ENCODE measurements at regions not wholly inside any gene's neighbourhood (a gene's known extent, or its start where the extent isn't known, plus 50 kb on each side); places are given as distances from the start of the nearest gene placed in this dataset.

- no peak for DNase-seq
Observed at GRCh38 chr2:100660851-100661584, 98.2 kb downstream of the PDCL3 start.

GRCh38 chr2:100662866-100663265 is 100.1 kb downstream of the PDCL3 start:
- no peak for DNase-seq

GRCh38 chr2:100664021-100664755 is 101.4 kb downstream of the PDCL3 start:
- DNase-seq = no peak

- no peak for DNase-seq
Observed at GRCh38 chr2:100664756-100665101, 101.9 kb downstream of the PDCL3 start.

GRCh38 chr2:100666996-100667395 is 104.2 kb downstream of the PDCL3 start:
- no peak for DNase-seq

GRCh38 chr2:100667801-100668200 is 105.0 kb downstream of the PDCL3 start:
- no peak for DNase-seq

GRCh38 chr2:100670232-100670631 is 107.4 kb downstream of the PDCL3 start:
- DNase-seq = no peak

GRCh38 chr2:100673115-100673514 is 110.3 kb downstream of the PDCL3 start:
- no peak for DNase-seq

GRCh38 chr2:100673691-100674485 is 111.1 kb downstream of the PDCL3 start:
- DNase-seq = no peak

- DNase-seq = no peak
Observed at GRCh38 chr2:100674666-100675065, 111.9 kb downstream of the PDCL3 start.

GRCh38 chr2:100675373-100675772 is 112.6 kb downstream of the PDCL3 start:
- DNase-seq = no peak

- DNase-seq = no peak
Observed at GRCh38 chr2:100675855-100676254, 113.1 kb downstream of the PDCL3 start.

GRCh38 chr2:100676346-100676745 is 113.6 kb downstream of the PDCL3 start:
- DNase-seq = no peak

GRCh38 chr2:100677611-100678185 is 114.9 kb downstream of the PDCL3 start:
- DNase-seq = no peak

GRCh38 chr2:100679211-100679610 is 116.4 kb downstream of the PDCL3 start:
- no peak for DNase-seq

- DNase-seq = no peak
Observed at GRCh38 chr2:100682536-100682935, 119.7 kb downstream of the PDCL3 start.

- DNase-seq = no peak
Observed at GRCh38 chr2:100683231-100683630, 120.4 kb downstream of the PDCL3 start.

GRCh38 chr2:100691846-100692245 is 128.1 kb upstream of the NPAS2 start:
- no peak for DNase-seq

GRCh38 chr2:100692381-100692780 is 127.6 kb upstream of the NPAS2 start:
- no peak for DNase-seq

GRCh38 chr2:100692906-100693305 is 127.0 kb upstream of the NPAS2 start:
- DNase-seq = no peak

- DNase-seq = no peak
Observed at GRCh38 chr2:100699131-100699530, 120.8 kb upstream of the NPAS2 start.

GRCh38 chr2:100702438-100703109 is 117.4 kb upstream of the NPAS2 start:
- DNase-seq = no peak

GRCh38 chr2:100703213-100703612 is 116.7 kb upstream of the NPAS2 start:
- no peak for DNase-seq

All from kidney glomerular epithelial cell (primary cell).